Heart left ventricle (tissue), 16 donors: ENCODE measurements at regions not wholly inside any gene's neighbourhood (a gene's known extent, or its start where the extent isn't known, plus 50 kb on each side); places are given as distances from the start of the nearest gene placed in this dataset.

Experiments used
- ATAC-seq, 4 donors: fragments of 200-7000 bp; cut with Tn5 transposase; one replicate each; pipeline ENCODE4 v1.9.1; 2020 to 2022; ENCODE audit warnings: moderate library complexity in 4 of 4, mild to moderate bottlenecking in 3 of 4, moderate number of reproducible peaks in 1 of 4
- DNase-seq, 5 donors: peaks; one replicate each; pipeline ENCODE4 v3.0.0-alpha.2; 2020
- H3K27ac ChIP-seq, 12 donors: fragments of 200-600 bp; sonication (generic) in 4 of 12; one replicate each; pipeline versions ENCODE4 v1.5.0 to v1.8.0; 2016 to 2022; ENCODE audit warnings: mild to moderate bottlenecking in 2 of 12
- H3K27me3 ChIP-seq, 9 donors: fragments of 200-600 bp; sonication (generic) in 2 of 9; one replicate each; pipeline versions ENCODE4 v1.5.1 to v1.8.0; 2016 to 2022; ENCODE audit warnings: mild to moderate bottlenecking in 3 of 9
- H3K36me3 ChIP-seq, 9 donors: fragments of 200-600 bp; sonication (generic) in 2 of 9; one replicate each; pipeline versions ENCODE4 v1.5.0 to v1.8.0; 2018 to 2022; ENCODE audit warnings: mild to moderate bottlenecking in 2 of 9
- H3K4me1 ChIP-seq, 12 donors: fragments of 200-600 bp; sonication (generic) in 4 of 12; one replicate each; pipeline versions ENCODE4 v1.5.0 to v1.8.0; 2016 to 2022; ENCODE audit warnings: mild to moderate bottlenecking in 3 of 12
- H3K4me3 ChIP-seq, 12 donors: fragments of 200-600 bp; sonication (generic) in 4 of 12; one replicate each; pipeline versions ENCODE4 v1.5.0 to v1.8.0; 2017 to 2022; ENCODE audit warnings: mild to moderate bottlenecking in 9 of 12, moderate library complexity in 4 of 12
- H3K9me3 ChIP-seq, 12 donors: fragments of 200-600 bp; sonication (generic) in 4 of 12; one replicate each; pipeline versions ENCODE4 v1.5.0 to v1.8.0; 2016 to 2022; ENCODE audit warnings: mild to moderate bottlenecking in 1 of 12
- POLR2A ChIP-seq, 2 donors: fragments of 450-650 bp; IDR thresholded peaks; one replicate each; pipeline ENCODE4 v1.6.1; 2017; ENCODE audit warnings: antibody characterized with exemption in 2 of 2, mild to moderate bottlenecking in 2 of 2, moderate library complexity in 2 of 2
- WGBS, 4 donors: extraction: QIAGEN DNeasy Blood & Tissue Kit in 2 of 4; methylation state at CpG; one replicate each; pipeline versions ENCODE4 v1.1.5 to v1.1.7; 2013 to 2018; 5-methylcytosine and 5-hydroxymethylcytosine counted together
- intact Hi-C, 10 donors: fragments of 100-400 bp; cut with DNase I; formaldehyde crosslinking; loops; one replicate each; pipeline versions ENCODE4 v1.11.1 to v1.14.2; 2022
- TF ChIP-seq, protein P1 (sequence below), 12 donors: fragments of 200-600 bp; sonication (generic) in 4 of 12; IDR thresholded peaks; one replicate each; pipeline versions ENCODE4 v1.5.0 to v1.8.0; 2018 to 2022; ENCODE audit warnings: antibody characterized with exemption in 12 of 12, mild to moderate bottlenecking in 5 of 12
- donor health status: ischemic (EF 13 %, LVEDD 7.1; RV severe dilation, severe dysfunction).
- donor health status: healthy with polysubstance abuse.
- donor health status: DM: no; HTN: yes; CAD: no.
- donor health status: DM: no; HTN: no; CAD: no.
- donor health status: ischemic (EF 25% LVEDD 6.9; RV normal size, moderate dysfunction).
- donor health status: ischemic (EF 25% LVEDD 5.7; RV mildly dilated, moderate dysfunction).
- donor health status: healthy.
- donor health status: DM: yes; HTN: yes; CAD: no.
- donor health status: ischemic (EF 35%, LVEDD 5.7; RV mildly dilated, moderate dysfunction).
- donor health status: nonischemic (EF 11% LVEDD 7.7; RV severe dilation, severe dysfunction).
- donor health status: DM: yes; HTN: yes; CAD: no.
- donor health status: PGD.
- donor health status: ischemic (EF 29% LVEDD 5.4; RV normal size, mild dysfunction).
- donor health status: nonischemic (EF 23%, LVEDD 6.1; RV moderate dilation, normal function).

DNA sequence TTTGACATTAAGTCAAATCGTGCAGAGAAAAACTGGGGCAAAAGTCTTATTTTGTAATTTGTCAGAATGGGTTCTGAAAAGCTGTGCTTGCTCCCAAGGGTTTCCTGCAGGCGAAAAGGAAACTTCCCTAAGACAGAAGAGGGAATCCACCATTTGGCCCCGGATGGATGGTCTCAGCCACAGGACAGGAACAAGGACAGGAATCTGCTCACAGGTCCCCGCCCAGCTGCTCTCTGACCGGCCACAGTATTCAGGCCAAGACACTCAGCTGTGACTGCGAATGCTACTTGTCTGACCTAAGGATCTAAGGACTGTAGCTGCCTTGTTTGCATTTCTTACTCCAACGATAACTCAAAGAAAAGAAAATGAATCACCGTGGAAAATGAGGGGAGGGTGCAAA, 197.0 kb downstream of the BMP7 start:
- H3K9me3 ChIP-seq: no peaks in the 10 kb centered on the region
- DNase-seq (no peak), ATAC-seq (no peak)
- 65 to 70% (median 67%) methylated on average over 8 of the region's 8 CpGs for WGBS, 4 donors
- no peak overlapping the region for H3K4me3 ChIP-seq
- H3K36me3 ChIP-seq: no peaks in the 10 kb centered on the region
- H3K27me3 ChIP-seq: peaks cover 0 to 79% (median 33%) of the 10 kb centered on the region in 9 donors
- no peak for TF ChIP-seq POLR2A (IDR thresholded peaks at IDR 0.05)
- TF ChIP-seq, protein P1, sequence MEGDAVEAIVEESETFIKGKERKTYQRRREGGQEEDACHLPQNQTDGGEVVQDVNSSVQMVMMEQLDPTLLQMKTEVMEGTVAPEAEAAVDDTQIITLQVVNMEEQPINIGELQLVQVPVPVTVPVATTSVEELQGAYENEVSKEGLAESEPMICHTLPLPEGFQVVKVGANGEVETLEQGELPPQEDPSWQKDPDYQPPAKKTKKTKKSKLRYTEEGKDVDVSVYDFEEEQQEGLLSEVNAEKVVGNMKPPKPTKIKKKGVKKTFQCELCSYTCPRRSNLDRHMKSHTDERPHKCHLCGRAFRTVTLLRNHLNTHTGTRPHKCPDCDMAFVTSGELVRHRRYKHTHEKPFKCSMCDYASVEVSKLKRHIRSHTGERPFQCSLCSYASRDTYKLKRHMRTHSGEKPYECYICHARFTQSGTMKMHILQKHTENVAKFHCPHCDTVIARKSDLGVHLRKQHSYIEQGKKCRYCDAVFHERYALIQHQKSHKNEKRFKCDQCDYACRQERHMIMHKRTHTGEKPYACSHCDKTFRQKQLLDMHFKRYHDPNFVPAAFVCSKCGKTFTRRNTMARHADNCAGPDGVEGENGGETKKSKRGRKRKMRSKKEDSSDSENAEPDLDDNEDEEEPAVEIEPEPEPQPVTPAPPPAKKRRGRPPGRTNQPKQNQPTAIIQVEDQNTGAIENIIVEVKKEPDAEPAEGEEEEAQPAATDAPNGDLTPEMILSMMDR (IDR thresholded peaks at IDR 0.05): no peak
- no peak overlapping the region for H3K27ac ChIP-seq
- no peaks in the 10 kb centered on the region for H3K4me1 ChIP-seq
- intact Hi-C loops: no loop called here

DNA sequence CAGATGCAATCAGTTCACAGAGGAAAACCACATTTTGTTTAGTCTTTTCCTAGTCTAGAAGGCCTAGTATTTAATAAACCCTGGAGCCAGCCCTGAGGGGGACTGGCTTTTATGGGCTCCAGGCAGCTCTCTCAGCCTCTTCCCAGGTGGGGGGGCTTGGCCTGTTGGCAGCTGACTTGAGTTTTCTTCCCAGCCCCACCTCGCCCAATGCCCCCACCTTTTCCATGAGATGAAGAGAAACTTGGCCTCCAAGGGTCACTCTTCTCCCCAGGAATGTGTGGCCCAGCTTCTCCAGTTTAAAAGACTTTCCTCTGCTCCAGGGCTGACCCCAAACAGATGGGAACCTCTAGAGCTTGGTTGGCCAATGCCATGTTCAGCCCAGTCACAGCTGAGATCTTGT, 196.1 kb downstream of the BMP7 start:
- no peaks in the 10 kb centered on the region for H3K9me3 ChIP-seq
- DNase-seq (no peak), ATAC-seq (no peak)
- intact Hi-C loops: no loop called here
- H3K27ac ChIP-seq: no peak overlapping the region
- peaks cover 0 to 73% (median 33%) of the 10 kb centered on the region in 9 donors for H3K27me3 ChIP-seq
- no peak overlapping the region for H3K4me3 ChIP-seq
- TF ChIP-seq, protein P1 (IDR thresholded peaks at IDR 0.05): no peak
- no peak for TF ChIP-seq POLR2A (IDR thresholded peaks at IDR 0.05)
- H3K36me3 ChIP-seq: no peaks in the 10 kb centered on the region
- no peaks in the 10 kb centered on the region for H3K4me1 ChIP-seq
- 56 to 93% (median 85%) methylated on average over 1 of the region's 1 CpG for WGBS, 4 donors

DNA sequence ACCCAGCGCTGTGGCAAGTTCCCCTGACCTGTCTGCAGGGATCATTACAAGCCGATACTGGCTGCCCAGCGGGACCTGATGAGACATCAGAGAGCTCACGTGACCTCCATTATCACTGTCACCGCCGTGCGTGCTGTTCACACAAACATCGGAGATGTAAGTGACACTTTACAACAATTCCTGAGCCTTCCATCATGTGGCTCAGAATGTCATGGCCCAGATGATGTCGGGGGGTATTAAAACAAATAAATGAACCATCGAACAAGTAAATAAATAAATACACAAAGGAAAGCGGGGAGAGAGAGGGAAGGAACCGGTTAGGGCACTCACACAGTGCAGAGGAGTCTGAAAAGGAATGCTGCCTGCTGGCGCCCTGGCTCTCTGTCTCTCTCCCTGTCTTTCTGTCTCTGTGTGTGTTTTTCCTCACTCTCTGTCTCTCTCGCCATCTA, 195.1 kb downstream of the BMP7 start:
- no peak overlapping the region for H3K4me3 ChIP-seq
- no peak overlapping the region for H3K27ac ChIP-seq
- no peak for DNase-seq
- ATAC-seq: no peak
- peaks cover 0 to 68% (median 33%) of the 10 kb centered on the region in 9 donors for H3K27me3 ChIP-seq
- H3K36me3 ChIP-seq: no peaks in the 10 kb centered on the region
- H3K4me1 ChIP-seq: no peaks in the 10 kb centered on the region
- intact Hi-C loops: no loop called here
- no peak for TF ChIP-seq POLR2A (IDR thresholded peaks at IDR 0.05)
- TF ChIP-seq, protein P1 (IDR thresholded peaks at IDR 0.05): no peak
- H3K9me3 ChIP-seq: peaks cover 0 to under 1% (median 0%) of the 10 kb centered on the region in 12 donors
- WGBS, 4 donors: 2 to 3% (median 3%) methylated on average over 14 of the region's 14 CpGs

DNA sequence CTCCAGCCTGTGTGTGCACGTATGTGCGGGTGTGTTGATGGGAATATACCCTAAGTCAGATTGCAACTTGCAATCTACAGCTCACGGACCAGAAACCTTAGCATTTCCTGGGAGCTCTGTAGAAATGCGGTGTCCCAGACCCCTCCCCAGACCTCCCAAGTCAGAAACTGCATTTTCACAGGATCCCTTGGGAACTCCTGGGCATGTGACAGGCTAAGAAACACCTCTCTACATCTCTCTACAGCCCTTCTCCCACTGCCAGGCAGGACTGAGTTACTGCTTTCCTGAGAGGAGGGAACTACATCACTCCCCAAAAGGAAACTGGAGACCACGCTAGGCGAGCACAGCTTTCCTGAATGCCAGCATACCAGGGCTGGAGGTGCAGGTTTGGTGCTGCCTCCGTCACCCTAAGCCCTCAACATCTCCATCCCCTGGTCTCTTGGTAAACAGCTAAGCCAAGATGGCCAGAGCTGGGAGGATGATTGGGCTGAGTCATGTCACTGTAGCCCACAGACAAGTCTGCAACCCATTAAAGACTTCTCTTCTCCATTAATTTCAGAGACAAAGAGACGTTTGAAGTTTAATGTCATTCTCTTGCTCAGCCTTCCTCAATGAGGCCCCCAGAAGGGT, 194.4 kb downstream of the BMP7 start:
- intact Hi-C loops: no loop called here
- no peaks in the 10 kb centered on the region for H3K36me3 ChIP-seq

More for the DNA sequence above, 194.4 kb downstream of the BMP7 start:
- WGBS, 4 donors: 33 to 38% (median 35%) methylated on average over 7 to 8 of the region's 8 CpGs
- DNase-seq: no peak
- Histone ChIP-seq H3K27ac (no peak overlapping the region), H3K9me3 (peaks cover 0 to 2% (median 0%) of the 10 kb centered on the region in 12 donors), H3K4me3 (no peak overlapping the region), H3K4me1 (no peaks in the 10 kb centered on the region), H3K27me3 (peaks cover 0 to 68% (median 33%) of the 10 kb centered on the region in 9 donors)
- no peak for TF ChIP-seq POLR2A (IDR thresholded peaks at IDR 0.05)
- TF ChIP-seq, protein P1 (IDR thresholded peaks at IDR 0.05): no peak
- ATAC-seq: no peak
